Gastroesophageal sphincter (tissue), 3 donors: ENCODE measurements at regions not wholly inside any gene's neighbourhood (a gene's known extent, or its start where the extent isn't known, plus 50 kb on each side); places are given as distances from the start of the nearest gene placed in this dataset.

Experiments
- EP300 ChIP-seq: sonication (generic); formaldehyde crosslinking; IDR thresholded peaks from one replicate; pipeline ENCODE4 v1.6.1; 2017; ENCODE audit warnings: antibody characterized with exemption, mild to moderate bottlenecking
- POLR2A ChIP-seq, 2 donors: fragments of 450-650 bp; IDR thresholded peaks; one replicate each; pipeline ENCODE4 v1.6.1; 2017; ENCODE audit warnings: antibody characterized with exemption in 2 of 2, mild to moderate bottlenecking in 2 of 2, moderate library complexity in 1 of 2
- POLR2AphosphoS5 ChIP-seq: sonication (generic); formaldehyde crosslinking; IDR thresholded peaks from one replicate; pipeline ENCODE4 v1.6.1; 2017; ENCODE audit warnings: antibody characterized with exemption
- TF ChIP-seq, protein P1 (sequence below), 4 experiments: fragments of 200-600 bp in 2 of 4; fragments of 450-650 bp in 2 of 4; sonication (generic) in 1 of 4; IDR thresholded peaks; one replicate each; pipeline ENCODE4 v1.5.1; 2017 to 2019; ENCODE audit warnings: antibody characterized with exemption in 4 of 4, mild to moderate bottlenecking in 2 of 4, moderate library complexity in 2 of 4

DNA sequence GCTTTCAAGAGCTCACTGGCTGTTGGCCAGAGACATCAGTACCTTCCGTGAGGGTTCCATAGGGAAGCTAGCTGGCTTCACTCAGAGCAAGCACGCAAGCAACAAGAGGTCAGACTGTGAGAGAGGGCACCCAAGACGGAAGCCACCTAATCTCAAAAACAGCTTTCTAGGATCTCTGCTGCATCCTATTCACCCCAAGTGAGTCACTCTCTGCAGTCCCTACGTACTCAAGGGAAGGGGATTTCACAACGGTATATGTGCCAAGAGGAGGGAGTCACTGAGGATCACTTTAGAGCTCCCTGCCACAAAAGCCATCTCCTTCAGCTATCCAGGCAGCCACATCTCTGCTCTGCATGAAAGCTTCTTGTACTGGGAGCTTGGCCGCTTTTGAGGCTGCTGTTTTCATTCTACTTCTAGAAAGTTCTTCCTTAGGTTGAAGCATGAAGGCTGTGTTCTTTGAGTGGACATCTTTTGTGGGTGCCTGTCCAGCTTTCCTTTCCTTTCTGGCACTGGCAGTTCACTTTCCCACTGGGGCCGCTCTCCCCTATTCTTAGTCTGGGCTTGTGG, 249.5 kb downstream of the MAN2A1 start:
- no peak for TF ChIP-seq EP300
- TF ChIP-seq, protein P1, sequence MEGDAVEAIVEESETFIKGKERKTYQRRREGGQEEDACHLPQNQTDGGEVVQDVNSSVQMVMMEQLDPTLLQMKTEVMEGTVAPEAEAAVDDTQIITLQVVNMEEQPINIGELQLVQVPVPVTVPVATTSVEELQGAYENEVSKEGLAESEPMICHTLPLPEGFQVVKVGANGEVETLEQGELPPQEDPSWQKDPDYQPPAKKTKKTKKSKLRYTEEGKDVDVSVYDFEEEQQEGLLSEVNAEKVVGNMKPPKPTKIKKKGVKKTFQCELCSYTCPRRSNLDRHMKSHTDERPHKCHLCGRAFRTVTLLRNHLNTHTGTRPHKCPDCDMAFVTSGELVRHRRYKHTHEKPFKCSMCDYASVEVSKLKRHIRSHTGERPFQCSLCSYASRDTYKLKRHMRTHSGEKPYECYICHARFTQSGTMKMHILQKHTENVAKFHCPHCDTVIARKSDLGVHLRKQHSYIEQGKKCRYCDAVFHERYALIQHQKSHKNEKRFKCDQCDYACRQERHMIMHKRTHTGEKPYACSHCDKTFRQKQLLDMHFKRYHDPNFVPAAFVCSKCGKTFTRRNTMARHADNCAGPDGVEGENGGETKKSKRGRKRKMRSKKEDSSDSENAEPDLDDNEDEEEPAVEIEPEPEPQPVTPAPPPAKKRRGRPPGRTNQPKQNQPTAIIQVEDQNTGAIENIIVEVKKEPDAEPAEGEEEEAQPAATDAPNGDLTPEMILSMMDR (IDR thresholded peaks at IDR 0.05), result no peak
- TF ChIP-seq POLR2AphosphoS5, result no peak
- TF ChIP-seq POLR2A (IDR thresholded peaks at IDR 0.05), result no peak
